PC-9 (cell line): ENCODE measurements at regions not wholly inside any gene's neighbourhood (a gene's known extent, or its start where the extent isn't known, plus 50 kb on each side); places are given as distances from the start of the nearest gene placed in this dataset.

Experiments
- BruUV-seq: library from RNA; stranded (reverse); fragments of 400-500 nt; replicated peaks from 2 replicates; lab custom pipeline; 2021; lab: Mats Ljungman, UMichigan
- CTCF ChIA-PET: fragments of 300-600 bp; sonication (Branson Sonifier 250); formaldehyde crosslinking; loops from one replicate; lab custom pipeline; 2022; ENCODE audit warnings: antibody characterized with exemption; lab: Charles Lee
- POLR2A ChIA-PET: fragments of 300-600 bp; sonication (Branson Sonifier 250); formaldehyde crosslinking; loops from one replicate; lab custom pipeline; 2022; ENCODE audit warnings: antibody characterized with exemption; ENCODE audit not compliant: unreplicated experiment; lab: Charles Lee
- DNase-seq, 2 experiments: peaks; one replicate each; pipeline versions ENCODE4 v3.0.0 to v3.0.0-alpha.2; 2015 to 2022; ENCODE audit warnings: mixed read lengths in 1 of 2
- H2AFZ ChIP-seq: fragments of 200-600 bp; sonication (generic); 2 replicates; pipeline ENCODE4 v1.8.1; 2017; ENCODE audit warnings: antibody characterized with exemption
- H3F3A ChIP-seq: fragments of 200-600 bp; sonication (generic); 2 replicates; pipeline ENCODE4 v1.8.1; 2017; ENCODE audit warnings: antibody characterized with exemption, mild to moderate bottlenecking, low read depth; ENCODE audit not compliant: insufficient read depth
- H3K27ac ChIP-seq: fragments of 200-600 bp; sonication (generic); 2 replicates; pipeline ENCODE4 v1.6.1; 2016; ENCODE audit warnings: mixed run types
- H3K27me3 ChIP-seq: fragments of 200-600 bp; sonication (generic); 2 replicates; pipeline ENCODE4 v1.6.1; 2016; ENCODE audit warnings: low read depth, mixed run types; ENCODE audit not compliant: insufficient read depth
- H3K36me3 ChIP-seq: fragments of 200-600 bp; sonication (generic); 2 replicates; pipeline ENCODE4 v1.6.1; 2016; ENCODE audit warnings: low read depth, mixed run types
- H3K4me1 ChIP-seq: fragments of 200-600 bp; sonication (generic); replicated peaks from 2 replicates; pipeline ENCODE4 v1.6.1; 2016; ENCODE audit warnings: mixed run types; ENCODE audit not compliant: insufficient read depth
- H3K4me2 ChIP-seq: fragments of 200-600 bp; sonication (generic); 2 replicates; pipeline ENCODE4 v1.6.1; 2017; ENCODE audit warnings: mixed run types
- H3K4me3 ChIP-seq: fragments of 200-600 bp; sonication (generic); 2 replicates; pipeline ENCODE4 v1.6.1; 2016; ENCODE audit warnings: mixed run types
- H3K79me2 ChIP-seq: fragments of 200-600 bp; sonication (generic); 2 replicates; pipeline ENCODE4 v1.6.1; 2017; ENCODE audit warnings: low read depth, mixed run types
- H3K9me2 ChIP-seq: fragments of 200-600 bp; sonication (generic); 2 replicates; pipeline ENCODE4 v1.8.1; 2017; ENCODE audit warnings: mild to moderate bottlenecking; ENCODE audit not compliant: insufficient read depth
- H3K9me3 ChIP-seq: fragments of 200-600 bp; sonication (generic); 2 replicates; pipeline ENCODE4 v1.8.1; 2016; ENCODE audit warnings: low read depth; ENCODE audit not compliant: insufficient read depth
- H4K20me1 ChIP-seq: fragments of 200-600 bp; sonication (generic); 2 replicates; pipeline ENCODE4 v1.8.1; 2017; ENCODE audit not compliant: insufficient read depth
- EZH2 ChIP-seq: fragments of 200-600 bp; sonication (generic); IDR thresholded peaks from 2 replicates; pipeline ENCODE4 v1.8.0; 2017; ENCODE audit warnings: antibody characterized with exemption, low read depth
- intact Hi-C: fragments of 100-400 bp; cut with micrococcal nuclease; formaldehyde crosslinking; loops from one replicate; pipeline ENCODE4 v1.10.0; 2022; ENCODE audit not compliant: unreplicated experiment
- TF ChIP-seq, protein P1 (sequence below): fragments of 200-600 bp; sonication (generic); conservative IDR thresholded peaks from 2 replicates; pipeline ENCODE4 v1.6.1; 2017; ENCODE audit warnings: mixed run types, antibody characterized with exemption, mild to moderate bottlenecking, moderate library complexity

GRCh38 chr18:2400701-2401196 lies 170.6 kb downstream of the METTL4 start:
- no peak overlapping the region for H3K4me2 ChIP-seq
- no peaks in the 10 kb centered on the region for H4K20me1 ChIP-seq
- H3K4me3 ChIP-seq = no peak overlapping the region
- DNase-seq = no peak
- H3K36me3 ChIP-seq = no peaks in the 10 kb centered on the region
- no TSS peak for BruUV-seq
- no peaks in the 10 kb centered on the region for H3K79me2 ChIP-seq
- H3K9me3 ChIP-seq = no peaks in the 10 kb centered on the region
- ChIA-PET CTCF (no interaction called here), POLR2A (no interaction called here)
- no peak overlapping the region for H3K27ac ChIP-seq
- intact Hi-C loops = no loop called here
- H3K9me2 ChIP-seq = no peaks in the 10 kb centered on the region
- no peak overlapping the region for H2AFZ ChIP-seq
- TF ChIP-seq, protein P1, sequence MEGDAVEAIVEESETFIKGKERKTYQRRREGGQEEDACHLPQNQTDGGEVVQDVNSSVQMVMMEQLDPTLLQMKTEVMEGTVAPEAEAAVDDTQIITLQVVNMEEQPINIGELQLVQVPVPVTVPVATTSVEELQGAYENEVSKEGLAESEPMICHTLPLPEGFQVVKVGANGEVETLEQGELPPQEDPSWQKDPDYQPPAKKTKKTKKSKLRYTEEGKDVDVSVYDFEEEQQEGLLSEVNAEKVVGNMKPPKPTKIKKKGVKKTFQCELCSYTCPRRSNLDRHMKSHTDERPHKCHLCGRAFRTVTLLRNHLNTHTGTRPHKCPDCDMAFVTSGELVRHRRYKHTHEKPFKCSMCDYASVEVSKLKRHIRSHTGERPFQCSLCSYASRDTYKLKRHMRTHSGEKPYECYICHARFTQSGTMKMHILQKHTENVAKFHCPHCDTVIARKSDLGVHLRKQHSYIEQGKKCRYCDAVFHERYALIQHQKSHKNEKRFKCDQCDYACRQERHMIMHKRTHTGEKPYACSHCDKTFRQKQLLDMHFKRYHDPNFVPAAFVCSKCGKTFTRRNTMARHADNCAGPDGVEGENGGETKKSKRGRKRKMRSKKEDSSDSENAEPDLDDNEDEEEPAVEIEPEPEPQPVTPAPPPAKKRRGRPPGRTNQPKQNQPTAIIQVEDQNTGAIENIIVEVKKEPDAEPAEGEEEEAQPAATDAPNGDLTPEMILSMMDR = no peak
- TF ChIP-seq EZH2 = no peak
- H3K4me1 ChIP-seq = no peaks in the 10 kb centered on the region
- no peaks in the 10 kb centered on the region for H3K27me3 ChIP-seq
- no peaks in the 10 kb centered on the region for H3F3A ChIP-seq

GRCh38 chr18:2402084-2402483 lies 169.2 kb downstream of the METTL4 start:
- no peak for TF ChIP-seq EZH2
- TF ChIP-seq, protein P1 = no peak
- Histone ChIP-seq H3K27ac (no peak overlapping the region), H3K36me3 (no peaks in the 10 kb centered on the region), H3K9me3 (no peaks in the 10 kb centered on the region), H3K27me3 (no peaks in the 10 kb centered on the region), H3K4me2 (no peak overlapping the region), H3F3A (no peaks in the 10 kb centered on the region), H3K4me3 (no peak overlapping the region), H3K79me2 (no peaks in the 10 kb centered on the region), H4K20me1 (no peaks in the 10 kb centered on the region), H2AFZ (no peak overlapping the region), H3K4me1 (no peaks in the 10 kb centered on the region), H3K9me2 (no peaks in the 10 kb centered on the region)
- no peak for DNase-seq
- CTCF ChIA-PET = no interaction called here
- intact Hi-C loops = no loop called here
- POLR2A ChIA-PET = interaction anchor here (0.6 kb wide), 1 partner anchor 24 kb away, joined by 3 read pairs; no protein-coding TSS in a partner anchor
- BruUV-seq = no TSS peak

DNA sequence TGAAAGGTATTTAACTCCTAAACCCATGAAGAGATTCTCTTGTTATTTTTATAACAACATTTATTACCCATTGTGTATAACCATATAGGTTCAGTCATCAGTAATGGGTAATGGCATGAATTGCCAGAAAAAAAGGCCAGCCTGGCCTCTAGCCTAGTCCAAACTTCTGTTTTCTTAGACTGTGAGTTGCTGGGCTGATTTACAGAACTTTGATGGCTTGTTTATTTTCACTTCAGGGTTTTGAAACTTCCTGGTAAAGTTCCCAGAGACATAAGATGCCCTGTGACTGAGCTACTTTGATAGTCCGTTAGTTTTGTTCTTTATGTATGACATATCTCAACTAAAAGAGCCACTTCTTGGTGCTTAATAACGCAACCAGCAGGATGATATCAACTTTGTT lies 164.8 kb downstream of the METTL4 start:
- H3K79me2 ChIP-seq = no peaks in the 10 kb centered on the region
- no peaks in the 10 kb centered on the region for H3K36me3 ChIP-seq
- H3K9me2 ChIP-seq = no peaks in the 10 kb centered on the region
- no peak overlapping the region for H3K27ac ChIP-seq
- H4K20me1 ChIP-seq = no peaks in the 10 kb centered on the region
- POLR2A ChIA-PET = no interaction called here
- H3K4me2 ChIP-seq = no peak overlapping the region
- CTCF ChIA-PET = no interaction called here
- intact Hi-C loops = no loop called here
- no peaks in the 10 kb centered on the region for H3K27me3 ChIP-seq
- peaks cover 3% of the 10 kb centered on the region for H3K9me3 ChIP-seq
- H2AFZ ChIP-seq = 0 out of 2 replicates have a peak overlapping the region, but pooled peaks have one; percentile 26
- H3K4me1 ChIP-seq = peaks cover 26% of the 10 kb centered on the region
- TF ChIP-seq EZH2 = no peak
- TF ChIP-seq, protein P1 = no peak
- DNase-seq = no peak
- no TSS peak for BruUV-seq
- no peak overlapping the region for H3K4me3 ChIP-seq
- H3F3A ChIP-seq = peaks cover 12% of the 10 kb centered on the region
